Medulla oblongata (tissue), 1 donor: ENCODE measurements at regions not wholly inside any gene's neighbourhood (a gene's known extent, or its start where the extent isn't known, plus 50 kb on each side); places are given as distances from the start of the nearest gene placed in this dataset.

ENCODE experiments used
- DNase-seq: peaks from one replicate; pipeline ENCODE4 v3.0.0-alpha.2; 2015; ENCODE audit errors: extremely low spot score

DNA sequence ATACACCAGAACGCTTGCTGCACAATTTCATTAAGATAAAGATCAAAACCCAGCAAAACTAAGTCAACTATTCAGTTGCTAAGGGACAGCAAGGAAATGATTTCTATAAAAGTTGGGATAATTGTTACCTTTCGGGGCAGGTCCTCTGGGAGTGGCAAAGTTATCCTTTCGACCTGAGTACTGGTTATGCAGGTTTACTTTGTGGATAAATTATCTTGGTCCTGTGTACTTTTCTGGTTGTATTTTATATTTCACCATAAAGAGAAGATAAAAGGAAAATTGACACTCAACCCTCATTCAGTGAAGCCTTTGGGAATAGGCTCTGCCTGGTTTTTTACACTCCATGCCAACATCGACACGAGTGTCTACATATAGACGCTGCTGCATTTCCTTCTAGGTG lies 146.5 kb downstream of the SYK start:
- no peak for DNase-seq

DNA sequence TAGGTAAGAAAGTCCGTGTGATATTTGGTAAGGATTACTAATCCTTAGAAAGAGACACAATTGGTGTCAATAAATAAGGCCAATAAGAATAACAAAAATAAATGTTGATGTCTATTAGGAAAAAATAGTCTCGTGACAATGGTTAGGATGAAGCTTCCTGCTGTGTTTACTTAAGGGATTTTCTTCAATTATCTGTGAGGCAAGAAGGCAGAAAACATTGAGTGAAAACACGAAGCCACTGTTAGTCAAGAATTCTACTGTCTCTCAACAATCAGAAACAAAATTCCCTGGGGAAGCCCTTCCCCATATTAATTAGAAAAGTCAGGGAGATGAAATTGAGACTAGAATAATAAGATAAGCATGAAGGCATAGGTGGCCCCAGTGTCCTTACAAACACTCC lies 149.0 kb downstream of the SYK start:
- DNase-seq = no peak

DNA sequence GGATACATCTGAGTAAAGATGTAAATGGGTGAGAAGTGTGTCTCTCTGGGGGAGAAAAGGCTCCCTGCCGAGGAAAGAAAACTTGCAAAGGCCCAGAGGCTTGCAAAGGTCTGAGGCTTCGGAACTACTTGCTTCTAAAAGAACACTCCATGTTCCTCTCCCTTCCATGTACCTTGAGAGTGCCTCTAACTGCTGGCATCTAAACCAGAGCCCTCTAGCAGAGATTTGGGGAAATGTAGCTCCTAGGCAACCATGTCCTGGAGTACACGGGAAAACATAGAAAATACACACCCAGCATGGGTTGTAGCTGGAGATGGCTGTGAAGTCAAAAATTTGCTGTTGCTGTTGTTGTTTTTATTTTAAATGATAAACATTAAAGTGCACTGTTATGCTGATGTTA lies 151.6 kb downstream of the SYK start:
- no peak for DNase-seq

DNA sequence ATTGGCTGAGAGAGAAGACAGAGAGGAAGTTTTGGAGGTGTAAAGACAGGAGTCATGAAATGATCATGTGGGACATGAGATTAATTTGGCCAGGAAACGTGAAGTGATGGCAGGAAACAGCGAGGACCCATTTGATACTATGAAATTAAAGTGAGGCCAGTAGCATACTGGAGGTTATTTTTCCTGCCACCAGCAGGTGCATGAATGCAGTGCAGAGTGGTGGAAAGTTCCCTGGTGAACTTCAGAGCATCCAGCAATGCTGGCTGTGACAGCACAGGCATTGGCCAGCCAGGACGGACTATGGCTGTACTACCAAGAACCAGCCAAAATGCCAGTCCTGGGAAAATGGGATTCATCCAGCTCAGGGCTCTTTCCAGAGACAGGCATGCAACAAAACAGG lies 152.2 kb downstream of the SYK start:
- DNase-seq = no peak

DNA sequence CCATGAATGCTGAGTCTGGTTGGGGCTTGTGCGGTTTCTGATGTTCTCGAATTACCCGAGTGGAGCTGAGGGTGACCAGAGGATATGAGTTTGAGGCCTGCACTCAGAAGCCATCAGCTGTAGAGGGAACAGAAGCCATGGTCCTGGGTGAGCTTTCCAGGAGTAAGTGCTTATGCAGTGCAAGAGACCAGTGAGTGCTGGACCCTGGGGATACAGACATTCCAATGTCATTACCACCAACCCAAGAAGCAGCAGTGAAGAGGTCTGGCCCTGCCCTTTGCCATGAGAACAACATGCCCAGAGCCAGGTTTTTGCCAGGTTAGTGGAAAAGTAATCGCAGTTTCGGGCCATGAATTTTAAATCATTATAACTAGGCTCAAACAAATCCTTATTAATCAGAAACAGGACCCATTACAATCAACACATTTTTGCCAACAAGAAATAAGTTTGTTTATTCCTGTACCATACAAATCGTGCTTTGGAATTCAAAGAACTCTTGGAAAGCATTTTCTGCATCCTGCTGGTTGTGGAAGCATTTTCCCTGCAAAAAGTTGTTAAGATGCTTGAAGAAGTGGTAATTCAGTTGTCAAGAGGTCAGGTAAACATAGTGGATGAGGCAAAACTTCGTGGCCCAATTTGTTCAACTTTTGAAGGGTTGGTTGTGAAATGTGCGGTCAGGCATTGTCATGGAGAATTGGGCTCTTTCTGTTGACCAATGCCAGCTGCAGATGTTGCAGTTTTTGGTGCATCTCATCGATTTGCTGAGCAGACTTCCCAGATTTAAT lies 154.6 kb downstream of the SYK start:
- no peak for DNase-seq

DNA sequence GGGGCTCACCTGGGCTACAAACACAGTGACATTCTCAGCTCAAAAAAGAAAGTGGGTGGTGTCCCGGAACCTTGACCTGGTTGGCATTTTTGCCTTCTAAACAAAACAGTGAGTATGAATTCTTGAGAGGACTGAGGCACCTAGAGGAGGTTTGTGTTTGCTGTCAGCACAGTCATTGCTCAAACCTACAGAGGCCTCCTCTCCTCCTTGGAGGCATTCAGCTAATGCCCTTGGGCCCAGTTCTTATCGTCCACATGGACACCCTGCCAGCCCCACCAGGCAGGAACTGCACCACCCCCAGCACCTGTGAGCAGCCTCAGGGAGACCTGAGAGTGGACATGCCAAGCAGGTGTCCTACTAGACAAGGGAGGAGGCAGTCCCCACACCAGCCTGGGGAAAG lies 156.7 kb downstream of the SYK start:
- DNase-seq = no peak

DNA sequence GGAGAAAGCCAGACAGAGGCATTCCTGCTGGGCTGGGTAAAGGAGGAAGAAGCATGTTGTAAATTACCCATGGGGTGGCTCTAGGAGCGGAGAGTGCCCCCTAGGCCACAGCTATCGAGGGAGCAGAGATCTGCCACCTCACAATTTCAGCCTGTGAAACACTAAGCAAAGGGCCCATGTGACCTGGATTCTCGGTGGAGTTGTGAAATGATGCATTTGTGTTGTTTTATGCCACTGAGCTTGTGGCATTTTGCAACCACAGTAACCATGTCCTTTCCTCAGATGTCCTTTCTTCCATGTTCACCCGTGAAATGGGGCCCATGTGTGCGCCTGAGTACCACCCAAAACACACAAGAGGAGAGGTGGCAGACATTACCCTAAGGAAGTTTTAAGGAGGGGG lies 159.3 kb downstream of the SYK start:
- no peak for DNase-seq

DNA sequence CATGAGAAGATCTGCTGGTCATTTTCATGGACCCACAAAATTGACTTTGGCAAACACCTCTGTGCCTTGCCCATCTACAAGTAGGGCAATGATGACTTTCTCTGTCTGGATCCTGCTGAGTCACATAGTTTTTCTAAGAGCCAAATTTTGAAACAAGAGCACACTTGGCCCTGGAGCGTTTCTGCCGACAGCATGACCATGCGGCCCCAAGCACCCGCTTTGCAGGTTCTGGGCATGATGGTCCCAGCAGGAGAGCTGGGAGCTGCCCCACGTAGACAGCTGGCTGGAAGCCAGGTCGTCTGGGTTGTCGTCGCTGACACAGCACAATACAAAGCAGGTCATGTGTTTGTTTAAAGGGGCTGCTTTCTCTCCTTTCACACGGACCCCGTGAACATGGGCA lies 159.8 kb downstream of the SYK start:
- DNase-seq = no peak

DNA sequence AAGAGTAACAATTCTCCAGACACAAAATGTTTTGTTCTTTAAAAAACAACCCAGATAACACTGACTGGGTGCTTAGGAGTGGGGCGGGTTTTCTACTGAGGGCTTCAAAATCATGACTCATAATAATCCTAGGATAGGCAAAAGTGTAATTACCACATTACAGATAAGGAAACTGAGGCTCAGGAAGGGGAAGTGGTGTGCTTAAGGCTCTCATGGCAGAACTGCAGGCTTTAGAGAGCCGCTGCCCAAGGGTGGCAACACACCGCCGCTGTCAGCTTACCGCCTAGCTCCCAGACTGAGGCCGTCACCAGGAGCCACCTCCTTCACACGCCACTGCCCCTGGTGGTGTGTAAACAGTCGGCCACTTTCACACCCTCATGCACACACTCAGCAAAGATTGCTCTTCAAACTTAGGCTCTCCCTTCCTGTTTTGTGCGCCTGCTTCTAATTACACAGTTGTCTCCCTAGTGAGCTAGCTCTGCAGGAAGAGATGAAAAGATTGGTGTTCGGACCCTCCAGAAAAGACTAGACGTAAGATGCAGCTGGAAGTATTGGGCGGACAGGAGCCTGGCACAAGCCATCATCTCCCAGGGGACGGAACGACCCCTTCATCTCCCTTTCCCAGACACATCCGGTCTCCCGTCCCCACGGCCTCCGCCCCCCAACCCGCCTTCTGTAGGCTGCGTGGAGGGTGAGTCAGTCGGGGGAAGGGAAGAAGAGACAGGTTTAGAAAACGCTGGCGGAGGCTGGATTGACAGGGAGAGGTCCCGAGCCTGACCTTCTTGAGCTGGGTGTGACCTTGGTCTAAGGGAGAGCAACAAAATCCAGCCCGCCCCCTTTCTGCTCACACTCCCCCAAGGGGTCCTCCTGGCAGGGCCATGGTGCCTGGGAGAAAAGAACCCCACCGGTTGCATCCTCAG lies 162.7 kb downstream of the SYK start:
- no peak for DNase-seq

DNA sequence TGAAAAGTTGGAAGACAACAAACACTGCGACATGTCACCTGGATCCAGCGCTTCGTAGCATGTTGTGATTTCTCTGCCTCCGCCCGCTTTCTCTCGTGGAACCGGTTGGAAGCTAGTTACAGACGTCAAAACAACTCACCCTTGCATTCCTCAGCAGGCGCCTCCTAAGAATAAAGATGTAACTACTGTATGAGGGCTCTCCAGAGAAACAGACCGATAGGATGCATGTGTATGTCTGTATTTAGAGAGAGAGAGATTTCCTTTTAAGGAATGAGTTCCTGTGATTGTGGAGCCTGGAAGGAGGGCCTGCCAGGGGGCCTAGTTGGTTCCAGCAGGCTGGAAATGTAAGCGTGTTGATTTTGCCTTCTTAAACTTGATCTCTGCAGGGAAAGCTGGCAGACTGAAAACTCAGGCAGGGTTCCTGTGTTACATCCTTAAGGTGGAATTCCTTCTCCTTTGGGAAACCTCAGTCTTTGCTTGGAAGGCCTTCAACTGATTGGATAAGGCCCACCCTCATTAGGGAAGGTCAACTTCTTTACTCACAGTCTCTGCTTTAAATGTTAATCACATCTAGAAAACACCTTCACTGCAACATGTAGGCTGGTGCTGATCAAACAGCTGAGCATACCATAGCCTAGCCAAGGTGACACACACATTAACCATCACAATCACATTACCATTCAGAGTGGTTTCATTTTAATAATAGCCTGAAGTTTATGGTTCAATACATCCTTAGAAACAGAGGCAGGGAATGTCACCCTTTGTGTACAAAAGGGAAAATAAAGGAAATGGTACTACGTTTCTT lies 163.8 kb downstream of the SYK start:
- no peak for DNase-seq

DNA sequence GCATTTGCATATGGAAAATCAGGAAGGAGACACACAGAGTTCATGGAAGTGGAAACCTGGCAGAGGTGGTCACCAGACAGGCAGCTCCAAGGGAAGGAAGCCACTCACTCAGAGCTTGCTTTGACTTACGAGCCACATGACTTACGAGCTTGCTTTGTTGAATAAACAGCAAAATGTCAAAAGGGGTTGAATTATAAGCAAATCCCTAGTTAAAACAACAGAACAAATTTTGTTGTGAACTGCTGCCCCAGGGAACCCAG lies 164.3 kb downstream of the SYK start:
- no peak for DNase-seq

DNA sequence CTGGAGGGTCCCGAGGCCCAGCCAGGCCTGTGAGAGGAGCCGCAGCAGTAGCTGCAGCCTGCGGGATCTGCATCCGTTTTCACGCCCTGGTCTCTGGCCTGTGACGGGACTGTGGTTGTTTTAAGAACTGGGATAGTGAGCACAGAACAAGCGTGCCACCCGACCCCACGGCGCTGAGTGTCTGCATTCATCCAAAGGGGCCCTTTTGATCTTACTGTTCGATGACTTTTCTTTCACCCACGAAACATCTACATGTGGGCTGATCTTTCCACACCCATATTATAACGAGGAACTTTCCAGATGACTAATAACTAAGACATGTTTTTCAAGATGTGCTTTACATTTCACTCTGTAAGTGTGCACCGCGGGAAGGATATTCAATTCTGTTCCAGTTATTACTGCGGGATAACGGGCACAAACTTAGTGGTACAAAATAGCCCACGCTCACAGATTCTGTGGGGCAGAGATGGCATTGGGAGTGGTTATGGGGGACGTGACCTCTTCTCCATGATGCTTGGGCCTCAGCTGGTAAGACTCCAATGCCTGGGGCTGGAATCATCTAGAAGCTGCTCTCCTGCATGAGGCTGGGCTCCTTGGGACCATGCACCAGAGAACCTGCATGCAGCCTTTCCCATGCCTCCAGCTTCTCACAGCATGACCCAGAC lies 165.0 kb downstream of the SYK start:
- DNase-seq = no peak

DNA sequence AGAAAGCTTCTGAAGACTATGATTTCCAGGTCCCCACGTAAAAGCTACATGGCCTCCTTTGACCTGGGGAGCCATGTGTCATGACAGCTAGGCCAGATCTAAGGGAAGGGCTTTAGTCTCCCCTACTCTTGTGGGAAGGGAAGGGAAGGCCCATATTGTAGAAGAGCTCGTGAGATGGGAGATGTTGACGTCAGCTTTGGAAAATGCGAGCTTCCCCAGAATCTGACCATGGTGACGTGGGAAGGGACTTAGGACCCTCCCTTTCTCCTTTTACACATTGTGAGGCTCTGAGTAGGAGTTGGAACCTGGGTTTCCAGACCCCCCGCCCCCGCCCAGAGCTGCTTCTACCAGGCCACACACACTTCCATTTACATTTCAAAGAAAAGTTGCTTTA lies 165.5 kb downstream of the SYK start:
- no peak for DNase-seq

DNA sequence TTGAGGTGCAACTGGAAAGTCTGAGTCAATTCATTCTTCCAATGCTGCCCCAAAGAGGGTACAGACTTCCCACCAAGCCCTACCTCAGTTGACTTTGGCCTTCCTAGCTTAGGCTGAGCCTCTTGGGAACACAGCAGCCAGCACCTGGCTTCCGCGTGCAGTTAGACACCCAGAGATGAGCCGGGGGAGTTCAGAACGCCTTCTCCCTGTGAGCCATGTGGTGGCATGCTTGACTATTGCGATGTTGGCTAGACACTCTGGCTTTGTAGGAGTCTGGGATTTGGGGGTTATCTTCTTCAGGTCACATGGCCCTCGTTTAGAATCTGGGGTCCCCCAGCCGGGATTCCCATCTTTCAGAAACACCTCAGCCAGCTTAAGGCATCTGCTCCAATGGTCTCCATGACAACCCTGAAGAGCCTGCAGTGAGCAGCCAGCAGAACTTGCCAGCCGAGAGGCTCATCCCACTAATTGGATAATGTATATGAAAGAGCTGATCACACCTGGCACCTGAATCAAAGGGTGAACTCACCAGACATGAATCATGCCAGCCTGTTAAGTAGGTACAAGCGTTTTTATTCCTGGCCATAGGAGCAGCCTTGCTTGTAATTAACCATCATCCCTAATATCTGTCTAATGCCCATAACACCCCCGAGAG lies 167.5 kb downstream of the SYK start:
- no peak for DNase-seq

DNA sequence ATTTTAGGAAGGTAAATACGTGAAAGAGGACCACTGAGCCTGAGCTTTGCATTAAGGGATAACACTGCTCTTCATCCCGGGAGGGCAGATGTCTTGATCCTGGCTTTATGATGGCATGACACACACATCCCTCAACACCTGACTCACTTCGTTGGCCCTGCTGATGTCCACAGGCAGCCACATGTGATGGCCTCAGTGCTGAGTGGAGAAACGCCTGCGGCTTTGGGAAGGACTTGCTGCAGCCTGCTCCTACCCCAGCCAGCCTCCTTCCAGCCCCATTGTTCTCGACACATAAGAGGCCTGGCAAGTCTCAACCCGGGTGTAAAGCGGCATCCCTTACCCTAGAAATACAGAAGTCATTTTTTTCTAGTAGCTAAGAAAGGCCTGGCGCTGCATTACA lies 169.0 kb downstream of the SYK start:
- no peak for DNase-seq

DNA sequence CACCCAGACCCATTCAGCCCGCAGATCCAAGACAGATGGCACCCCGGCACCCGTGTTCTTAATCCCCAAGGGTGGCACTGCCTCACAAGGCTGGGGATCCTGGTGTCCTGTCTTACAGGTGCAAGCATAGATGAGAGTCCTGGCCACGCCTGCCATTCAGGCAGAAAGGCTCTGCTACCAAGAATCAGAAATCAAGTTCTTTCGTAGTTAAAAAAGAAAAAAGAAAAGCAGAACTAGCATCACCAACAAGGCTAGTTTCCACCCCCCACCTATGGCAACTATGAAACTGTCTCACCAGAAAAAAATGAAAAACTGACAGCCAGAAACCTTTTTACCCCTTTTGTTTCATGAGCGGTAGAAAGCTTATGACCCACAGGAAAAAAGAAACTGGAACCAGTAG lies 170.4 kb downstream of the SYK start:
- no peak for DNase-seq

DNA sequence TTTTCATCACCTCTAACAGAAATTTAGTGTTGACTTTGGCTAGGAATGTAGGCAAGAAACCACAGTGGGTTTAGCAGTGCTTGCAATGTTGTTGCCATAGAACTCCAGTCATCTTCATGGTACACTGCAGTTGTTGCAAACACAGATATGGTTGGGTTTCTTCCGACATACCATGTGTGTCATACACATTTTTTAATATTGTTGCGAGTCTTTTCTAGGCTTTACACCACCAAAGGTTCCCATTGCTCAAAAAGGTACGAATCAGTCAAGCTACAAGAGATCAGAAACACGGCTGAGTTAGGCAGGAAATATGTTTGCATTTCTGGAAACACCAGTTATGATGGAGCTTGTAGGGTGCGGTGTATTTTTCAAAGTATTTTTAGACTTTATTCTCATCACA lies 172.4 kb downstream of the SYK start:
- DNase-seq = no peak

DNA sequence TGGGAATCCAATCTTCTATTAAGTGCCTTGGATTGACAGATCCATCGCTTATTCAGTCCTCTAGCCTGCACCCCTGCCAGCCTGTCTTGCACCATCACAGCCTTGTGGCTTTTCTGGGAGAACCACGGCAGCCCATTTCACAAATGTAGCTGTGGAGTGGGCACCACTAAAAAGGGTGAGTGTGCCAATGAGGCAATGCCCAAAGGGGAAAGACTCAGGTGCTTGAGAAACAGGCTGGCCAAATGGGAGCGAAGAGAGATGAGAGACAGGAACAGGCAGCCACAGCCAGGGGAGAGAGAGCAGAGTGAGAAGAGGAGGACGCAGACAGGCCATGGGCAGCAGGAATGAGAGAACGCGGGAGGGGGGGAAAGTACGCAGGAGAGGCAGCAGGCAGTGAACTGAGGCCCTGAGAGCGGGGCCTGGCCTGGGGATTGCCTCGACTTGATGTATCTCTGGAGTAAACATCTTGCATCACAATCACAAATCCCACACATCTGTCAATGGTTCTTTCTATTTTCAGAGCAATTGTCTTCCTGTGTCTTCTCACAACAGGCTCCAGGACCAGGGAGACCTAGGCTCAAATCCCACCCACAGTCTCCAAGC lies 173.1 kb downstream of the SYK start:
- DNase-seq = no peak

DNA sequence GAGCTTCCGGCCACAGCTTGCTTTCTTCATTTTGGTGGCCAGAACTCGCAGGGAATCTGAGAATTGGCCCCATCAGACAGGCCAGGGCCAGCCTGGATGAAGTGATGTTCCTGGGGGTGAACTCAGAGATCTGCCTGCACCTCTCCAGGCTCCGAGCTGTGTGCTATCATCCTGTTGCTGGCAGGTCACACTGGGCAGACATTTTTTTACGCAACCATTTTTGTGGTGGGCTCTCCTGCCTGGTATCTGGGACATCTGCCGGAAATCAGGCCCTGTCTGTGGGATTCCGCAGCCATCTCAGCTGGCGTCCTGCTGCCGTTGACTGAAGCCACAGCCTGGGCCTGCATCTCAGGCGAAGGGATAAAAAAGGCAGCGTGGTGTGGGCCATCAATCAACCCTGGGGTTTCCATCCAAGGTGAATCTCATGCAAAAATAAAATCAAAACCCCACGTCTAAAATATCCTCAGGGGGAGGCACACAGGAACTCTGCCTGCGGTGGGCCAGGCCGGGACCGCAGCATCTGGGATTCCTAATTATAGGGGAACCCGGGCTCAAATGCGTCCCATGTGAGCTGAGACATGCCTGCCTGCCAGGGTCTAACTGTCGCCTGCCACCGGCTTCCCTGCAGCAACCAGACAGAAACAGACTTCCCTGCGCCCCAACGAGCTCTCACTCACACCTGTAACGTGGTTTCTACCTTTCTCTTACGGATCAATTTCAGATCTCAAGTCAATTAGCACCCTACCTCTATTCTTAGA lies 174.3 kb downstream of the SYK start:
- DNase-seq = no peak

DNA sequence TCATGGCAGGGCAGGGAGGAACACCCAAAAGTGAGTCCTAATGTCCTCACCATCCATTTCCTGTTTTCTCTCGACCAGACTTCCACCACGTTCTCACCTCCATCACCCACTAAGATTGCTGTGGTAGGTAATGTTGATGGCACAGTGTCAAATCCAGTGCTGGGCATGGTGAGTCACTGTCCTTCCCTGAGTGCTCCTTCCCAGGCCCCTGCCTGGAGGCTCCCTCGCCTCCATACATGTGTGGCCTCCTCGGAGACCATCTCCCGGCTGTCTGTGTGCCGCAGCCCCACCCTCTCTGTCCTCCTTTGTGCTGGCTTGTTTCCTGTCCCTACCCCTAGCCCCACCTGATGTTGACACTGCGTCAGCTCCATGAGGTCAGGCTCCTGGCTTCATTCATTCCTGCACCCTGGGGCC lies 177.5 kb downstream of the SYK start:
- no peak for DNase-seq
